ENCODE measurements at regions not wholly inside any gene's neighbourhood (a gene's known extent, or its start where the extent isn't known, plus 50 kb on each side); places are given as distances from the start of the nearest gene placed in this dataset.
A peak's percentile ranks its signal among the peaks of the same experiment; 100 is the strongest.

DNA sequence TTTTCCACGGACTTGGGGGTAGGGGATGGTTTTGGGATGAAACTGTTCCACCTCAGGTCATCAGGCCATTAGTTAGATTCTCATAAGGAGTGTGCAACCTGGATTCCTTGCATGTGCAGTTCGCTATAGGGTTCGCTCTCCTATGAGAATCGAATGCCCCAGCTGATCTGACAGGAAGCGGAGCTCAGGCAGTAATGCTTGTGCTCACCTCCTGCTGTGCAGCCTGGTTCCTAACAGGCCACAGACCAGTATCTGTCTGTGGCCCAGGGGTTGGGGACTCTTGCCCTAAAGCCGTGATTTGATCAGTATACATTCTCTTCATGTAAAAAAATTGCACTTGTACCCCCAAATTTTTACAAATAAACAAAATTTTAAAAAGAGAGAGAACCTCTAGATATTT, 219.4 kb upstream of the CPNE8 start:
- no peak for DNase-seq

DNA sequence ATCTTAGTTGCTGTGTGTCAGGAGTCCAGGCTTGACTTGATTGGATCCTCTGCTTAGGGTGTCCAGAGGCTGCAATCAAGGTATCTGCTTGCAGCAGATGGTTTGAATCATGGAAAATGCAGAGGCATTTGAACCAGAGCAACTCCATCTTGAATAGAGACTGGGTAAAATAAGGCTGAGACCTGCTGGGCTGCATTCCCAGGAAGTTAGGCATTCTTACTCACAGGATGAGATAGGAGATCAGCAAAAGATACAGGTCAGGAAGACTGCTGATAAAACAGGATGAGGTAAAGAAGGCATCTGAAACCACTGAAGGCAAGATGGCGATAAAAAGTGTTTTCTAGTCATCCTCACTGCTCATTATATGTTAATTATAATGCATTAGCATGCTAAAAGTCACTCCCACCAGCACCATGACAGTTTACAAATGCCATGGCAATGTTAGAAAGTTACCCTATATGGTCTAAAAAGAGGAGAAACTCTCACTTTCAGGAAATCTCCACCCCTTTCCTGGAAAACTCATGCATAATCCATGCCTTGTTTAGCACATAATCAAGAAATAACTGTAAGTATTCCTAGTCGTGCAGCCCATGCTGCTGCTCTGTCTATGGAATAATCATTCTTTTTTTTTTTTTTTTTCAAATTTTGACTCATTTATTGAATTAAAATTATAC, 218.3 kb upstream of the CPNE8 start:
- DNase-seq, result no peak

DNA sequence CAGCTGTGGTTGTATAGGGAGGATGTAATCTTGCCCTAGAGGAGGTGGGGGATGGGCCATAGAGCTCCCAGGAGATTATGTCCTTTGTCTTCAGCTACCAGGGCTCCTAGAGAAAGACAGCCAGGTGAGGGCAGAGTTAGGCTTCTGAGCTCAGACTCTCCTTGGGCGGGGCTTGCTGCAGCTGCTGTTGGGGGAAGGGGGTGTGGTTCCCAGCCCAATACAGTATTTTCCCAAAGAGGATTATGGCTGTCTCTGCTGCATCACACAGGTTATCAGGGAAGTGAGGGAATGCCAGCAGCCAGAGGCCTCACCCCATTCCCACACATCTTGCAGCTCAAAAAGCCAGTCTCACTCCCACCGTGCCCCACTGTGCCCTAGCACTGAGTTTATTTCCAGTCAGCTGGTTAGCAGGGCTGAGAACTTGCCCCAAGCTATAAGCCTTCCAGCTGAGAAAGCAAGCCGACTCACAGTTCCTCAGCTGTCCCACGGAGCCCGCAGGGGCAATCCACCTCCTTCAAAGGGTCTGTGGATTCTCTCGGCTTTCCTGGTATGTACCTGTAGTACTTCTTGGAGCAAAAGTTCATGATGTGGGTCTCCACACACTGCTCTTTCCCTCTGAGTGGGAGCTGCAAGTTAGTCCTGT, 217.3 kb upstream of the CPNE8 start:
- no peak for DNase-seq

DNA sequence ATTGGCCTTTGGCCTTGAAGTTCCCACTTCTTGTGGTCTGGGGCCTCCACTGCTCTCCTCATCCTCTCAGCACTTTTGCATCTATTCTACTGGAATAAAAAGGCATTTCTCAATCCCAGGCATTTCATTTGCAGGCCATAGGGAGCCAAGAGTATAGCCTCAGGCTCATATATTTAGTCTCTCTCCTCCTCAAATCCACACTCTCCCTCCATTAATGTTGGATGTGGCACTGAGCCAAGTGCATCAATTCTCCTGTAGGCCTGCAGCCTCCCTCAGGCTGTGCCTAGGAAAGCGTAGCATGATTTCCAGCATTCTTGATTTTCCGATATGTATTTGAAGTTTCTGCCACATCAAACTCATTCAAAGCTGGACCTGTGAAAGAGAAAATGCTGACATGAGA, 211.5 kb upstream of the CPNE8 start:
- DNase-seq, result no peak

DNA sequence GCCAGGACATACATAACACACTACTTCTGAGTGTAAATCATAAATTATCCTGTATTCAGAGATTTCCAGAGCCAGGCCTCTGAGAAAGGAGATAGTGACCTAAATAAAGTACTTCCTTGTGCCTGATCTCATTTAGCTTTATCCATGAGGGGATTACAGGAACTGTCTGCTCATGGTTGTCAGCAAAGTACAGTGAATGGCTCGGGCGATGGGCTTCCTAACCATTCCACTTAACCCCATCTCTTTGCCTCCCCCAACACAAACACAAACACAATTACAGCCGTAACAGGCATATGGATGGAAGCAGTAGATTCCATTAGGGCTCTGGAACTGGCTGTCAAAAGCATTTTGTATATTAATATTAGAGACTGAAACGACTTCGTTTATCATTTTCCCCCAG, 206.7 kb upstream of the CPNE8 start:
- DNase-seq, result no peak

DNA sequence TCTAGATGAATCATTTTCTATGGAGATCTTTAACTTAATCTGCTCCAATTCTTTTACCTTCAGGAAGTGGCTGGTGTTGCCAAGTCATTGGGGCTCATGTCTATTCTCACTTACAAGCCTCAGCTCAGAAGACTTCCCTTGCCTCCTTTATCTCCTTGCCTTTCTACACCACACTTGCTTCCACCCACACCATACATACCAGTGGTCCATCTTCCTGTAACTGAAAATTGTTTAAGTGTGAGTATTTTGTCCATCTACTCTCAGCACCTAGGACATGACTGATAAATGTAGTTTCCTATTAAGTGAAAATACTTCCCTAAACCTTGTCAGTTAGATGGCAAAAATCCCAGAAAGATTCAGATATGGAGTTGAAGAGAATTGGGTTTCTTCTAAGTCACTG, 199.7 kb upstream of the CPNE8 start:
- DNase-seq, result no peak

DNA sequence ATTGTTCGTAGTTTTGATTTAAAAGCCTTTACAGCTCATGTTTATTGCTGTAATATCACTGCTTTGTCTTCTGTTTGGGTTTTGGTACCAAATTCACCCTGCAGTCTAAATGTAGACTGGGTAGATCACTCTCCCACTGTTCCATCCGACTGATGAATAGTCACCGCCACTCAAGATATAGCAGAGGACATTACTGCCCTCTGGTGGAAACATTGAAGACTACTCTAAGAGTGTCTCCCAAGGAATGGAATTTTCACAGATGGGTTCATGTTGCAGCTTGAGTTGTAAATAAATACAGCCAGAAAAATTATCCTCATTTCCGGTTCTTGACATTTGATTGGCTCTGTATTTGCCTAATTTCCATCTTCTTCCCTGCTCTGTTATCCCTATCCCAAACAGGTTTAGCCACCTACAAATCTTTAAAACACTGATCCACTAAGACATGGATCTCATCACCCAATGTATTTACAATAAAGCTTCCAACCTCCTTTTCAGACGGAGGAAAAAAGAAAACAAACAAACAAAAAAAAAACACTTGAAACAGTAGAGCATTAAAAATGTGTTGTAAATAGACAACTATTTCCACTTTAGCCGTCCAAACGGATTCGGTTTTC, 198.3 kb upstream of the CPNE8 start:
- peak; percentile 19 for DNase-seq

DNA sequence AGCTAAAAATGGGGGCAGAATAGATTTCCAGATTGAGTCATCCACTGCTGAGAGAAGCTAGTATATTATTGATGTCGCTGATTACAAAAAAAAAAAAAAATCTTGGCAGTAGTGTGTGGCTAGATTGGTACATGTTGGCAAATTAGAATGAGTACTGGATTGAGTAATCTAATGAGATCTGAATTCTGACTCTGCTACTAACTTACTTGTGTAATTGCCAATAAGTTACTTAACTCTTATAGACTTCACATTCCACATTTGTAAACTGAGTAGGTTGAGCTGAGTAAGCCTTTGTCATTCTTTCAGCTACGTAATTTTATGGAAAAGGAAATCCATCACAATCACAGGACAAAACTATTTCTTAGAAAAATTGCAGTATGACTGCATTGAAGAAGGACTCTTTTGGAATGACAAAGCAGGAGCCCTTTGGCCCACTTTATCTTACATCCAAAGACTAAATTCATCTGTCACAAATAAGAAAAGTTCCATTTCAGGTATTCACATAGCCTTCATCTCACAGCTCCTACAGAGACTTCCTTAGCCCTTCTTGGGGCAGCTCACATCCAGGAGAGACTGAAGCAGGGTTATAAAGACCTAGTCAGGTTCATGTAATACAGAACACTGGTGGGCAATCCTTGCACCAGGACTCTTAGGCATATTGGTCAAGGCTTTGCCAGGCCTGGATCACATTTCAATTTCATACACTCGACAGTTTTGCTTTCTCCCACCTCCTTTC, 197.3 kb upstream of the CPNE8 start:
- DNase-seq, result no peak

DNA sequence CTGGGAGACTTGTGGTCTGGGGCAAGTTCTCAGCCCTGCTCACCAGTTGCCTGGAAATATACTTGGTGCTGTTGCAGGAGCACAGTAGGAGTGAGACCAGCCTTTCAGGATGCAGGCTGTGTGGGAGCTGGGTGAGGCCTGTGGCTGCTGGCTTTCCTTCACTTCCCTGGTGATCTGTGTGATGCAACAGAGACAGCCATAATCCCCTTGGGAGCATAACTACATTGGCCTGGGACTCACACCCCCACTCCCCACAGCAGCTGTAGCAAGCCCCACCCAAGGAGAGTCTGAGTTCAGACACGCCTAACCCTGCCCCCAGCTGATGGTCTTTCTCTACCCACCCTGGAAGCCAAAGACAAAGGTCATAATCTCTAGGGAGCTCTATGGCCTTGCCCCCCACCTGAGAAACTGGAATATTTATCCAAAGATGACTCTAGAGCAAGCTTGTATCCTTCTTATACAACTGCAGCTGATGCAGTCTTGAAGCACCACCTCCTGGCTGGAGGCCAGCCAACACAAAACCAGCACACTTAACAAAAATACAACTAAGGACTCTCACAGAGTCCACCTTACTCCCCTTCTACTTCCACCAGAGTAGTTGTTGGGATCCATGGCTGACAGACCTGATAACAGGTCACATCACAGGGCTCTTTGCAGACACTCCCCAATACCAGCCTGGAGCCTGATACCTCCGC, 190.4 kb upstream of the CPNE8 start:
- no peak for DNase-seq

DNA sequence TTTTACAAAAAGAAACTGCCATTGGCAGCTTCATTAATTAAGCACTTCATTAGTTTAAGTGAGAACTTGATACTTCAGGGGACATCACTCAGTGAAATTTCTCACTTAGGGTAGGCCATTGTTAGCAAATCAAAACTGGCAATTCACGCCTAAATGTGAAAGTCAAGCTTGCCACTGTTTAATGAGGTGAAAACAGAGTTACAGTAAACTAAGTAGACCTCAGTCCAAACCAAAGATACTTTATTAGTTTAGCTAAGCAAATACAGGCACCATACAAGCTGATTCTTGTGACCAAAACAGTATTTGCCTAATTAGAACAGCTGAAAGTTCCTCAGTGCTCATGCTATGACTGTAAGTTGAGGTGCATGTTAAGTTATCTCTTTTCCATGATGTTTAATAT, 176.5 kb upstream of the CPNE8 start:
- DNase-seq, result no peak

DNA sequence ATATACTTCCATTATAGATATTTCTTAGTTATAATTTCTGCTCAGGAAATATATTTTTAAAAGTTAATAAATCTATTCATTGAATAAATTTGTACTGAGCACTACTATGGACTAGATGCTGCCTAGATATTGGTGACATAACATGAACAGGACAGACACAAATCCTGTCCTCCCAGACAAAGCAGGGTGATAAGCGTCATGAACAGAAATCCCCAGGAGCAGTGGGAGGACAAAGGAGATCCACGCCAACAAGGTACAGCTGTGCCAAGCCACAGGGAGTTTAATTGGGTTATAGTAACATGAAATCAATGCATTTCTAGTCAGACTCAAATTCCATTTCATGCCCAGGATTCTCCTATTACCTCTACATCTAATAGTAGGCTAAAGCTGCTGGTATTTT, 171.8 kb upstream of the CPNE8 start:
- DNase-seq, result no peak

DNA sequence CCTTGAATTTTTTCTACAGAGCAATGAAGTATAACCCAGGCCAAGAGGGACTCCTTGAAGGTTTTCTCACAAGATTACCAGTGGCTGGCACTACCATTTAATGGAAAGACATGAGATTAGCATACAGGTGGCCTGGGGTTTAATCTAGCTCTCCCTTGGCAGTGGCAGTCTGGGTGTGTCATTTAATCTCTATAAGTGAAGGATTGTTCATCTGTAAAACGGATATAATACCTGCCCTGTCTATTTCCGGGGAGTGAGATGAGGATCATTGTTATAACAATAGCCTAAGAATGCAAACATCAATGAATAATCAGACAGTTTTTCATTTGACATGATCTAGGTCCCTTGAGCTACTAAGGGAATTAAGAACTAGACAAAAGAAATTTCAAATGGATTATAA, 168.7 kb upstream of the CPNE8 start:
- no peak for DNase-seq

DNA sequence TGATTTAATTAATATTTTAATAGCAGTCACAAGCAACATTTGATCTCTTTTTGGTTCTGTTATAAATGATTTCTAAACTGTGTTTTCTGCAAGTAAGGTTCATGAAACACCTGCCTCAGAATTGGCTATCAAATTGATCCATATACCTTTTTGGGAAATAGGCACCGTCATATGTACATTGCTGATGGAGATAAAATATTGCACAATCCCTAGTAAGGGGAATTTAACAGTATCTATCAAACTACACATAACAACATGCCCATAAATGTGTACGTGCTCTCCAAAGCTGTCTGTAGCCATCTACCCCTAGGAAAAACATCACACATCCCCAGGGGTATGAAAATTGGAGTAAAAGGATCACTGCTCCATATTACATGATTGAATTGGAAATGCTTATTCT, 167.3 kb upstream of the CPNE8 start:
- DNase-seq, result no peak

DNA sequence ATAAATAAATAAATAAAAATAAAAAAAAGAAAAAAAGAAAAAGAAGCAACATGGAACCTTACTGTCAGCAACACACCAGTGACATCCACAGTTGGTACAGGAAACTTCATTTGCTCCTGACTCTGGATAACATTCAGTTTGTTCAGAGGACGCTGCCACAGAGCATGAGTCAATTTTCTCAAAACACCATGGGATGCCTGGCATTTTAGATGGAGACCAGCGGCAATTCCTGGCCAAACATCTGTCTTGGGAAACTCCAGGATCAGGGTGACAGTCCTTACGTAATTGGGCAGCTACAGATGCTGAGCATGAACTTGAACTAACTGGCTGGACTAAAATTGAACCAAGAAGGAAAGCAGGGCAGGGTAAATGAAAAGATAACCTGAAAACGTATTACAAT, 166.2 kb upstream of the CPNE8 start:
- no peak for DNase-seq

DNA sequence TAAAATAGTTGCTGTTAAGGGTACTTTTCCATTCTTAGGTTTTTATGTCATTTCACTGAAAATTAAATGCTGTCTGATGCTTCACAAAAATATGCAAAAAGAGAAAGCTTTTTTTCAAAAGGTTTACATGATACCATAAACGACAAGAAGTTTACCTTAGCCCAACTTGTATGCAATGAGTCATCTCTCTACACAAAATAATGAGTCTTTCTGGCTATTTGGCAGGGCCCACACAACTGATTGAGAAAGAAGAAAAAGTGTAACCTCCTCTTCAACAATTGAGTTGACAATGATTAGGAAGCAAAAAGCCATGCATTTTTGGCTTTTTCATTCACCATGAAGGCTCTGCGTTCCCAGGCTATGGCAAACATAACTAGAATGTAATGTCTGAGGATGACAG, 165.4 kb upstream of the CPNE8 start:
- no peak for DNase-seq

DNA sequence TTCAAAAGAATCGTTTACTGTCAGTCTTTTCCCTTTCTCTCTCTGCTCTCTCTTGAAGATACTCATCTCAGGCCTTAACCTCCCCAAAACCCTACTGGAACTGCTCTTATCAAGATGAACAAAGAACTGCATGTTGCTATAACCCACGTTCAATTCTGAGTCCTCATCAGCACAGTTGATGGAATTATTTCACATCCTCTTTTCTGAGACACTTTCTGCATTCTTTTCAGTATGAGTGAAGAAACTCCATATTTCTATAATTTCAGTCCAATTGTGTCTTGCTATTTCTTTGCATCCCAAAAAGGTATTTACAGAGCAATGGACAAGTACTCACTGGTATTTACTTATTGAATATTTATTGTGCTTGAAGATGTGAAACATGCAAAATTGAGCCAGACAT, 160.1 kb upstream of the CPNE8 start:
- no peak for DNase-seq

DNA sequence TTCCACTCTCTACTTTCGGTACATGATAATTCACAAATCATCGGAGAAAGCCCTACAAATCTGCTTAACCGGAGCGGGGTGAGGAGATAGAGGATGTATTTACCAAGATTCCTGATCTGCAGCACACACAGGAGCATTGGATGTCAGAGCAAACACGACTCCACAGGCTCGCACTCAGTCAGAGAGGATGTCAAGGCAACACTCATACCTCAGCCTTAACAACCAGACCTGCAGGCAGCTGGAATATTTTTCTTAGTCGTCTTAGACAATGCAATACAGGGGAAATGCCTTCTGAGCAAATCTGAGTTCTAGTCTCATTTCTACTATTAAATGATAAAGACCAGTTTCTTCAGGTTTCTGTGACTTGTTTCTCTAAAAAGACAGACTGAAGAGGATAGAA, 159.3 kb upstream of the CPNE8 start:
- DNase-seq, result no peak

DNA sequence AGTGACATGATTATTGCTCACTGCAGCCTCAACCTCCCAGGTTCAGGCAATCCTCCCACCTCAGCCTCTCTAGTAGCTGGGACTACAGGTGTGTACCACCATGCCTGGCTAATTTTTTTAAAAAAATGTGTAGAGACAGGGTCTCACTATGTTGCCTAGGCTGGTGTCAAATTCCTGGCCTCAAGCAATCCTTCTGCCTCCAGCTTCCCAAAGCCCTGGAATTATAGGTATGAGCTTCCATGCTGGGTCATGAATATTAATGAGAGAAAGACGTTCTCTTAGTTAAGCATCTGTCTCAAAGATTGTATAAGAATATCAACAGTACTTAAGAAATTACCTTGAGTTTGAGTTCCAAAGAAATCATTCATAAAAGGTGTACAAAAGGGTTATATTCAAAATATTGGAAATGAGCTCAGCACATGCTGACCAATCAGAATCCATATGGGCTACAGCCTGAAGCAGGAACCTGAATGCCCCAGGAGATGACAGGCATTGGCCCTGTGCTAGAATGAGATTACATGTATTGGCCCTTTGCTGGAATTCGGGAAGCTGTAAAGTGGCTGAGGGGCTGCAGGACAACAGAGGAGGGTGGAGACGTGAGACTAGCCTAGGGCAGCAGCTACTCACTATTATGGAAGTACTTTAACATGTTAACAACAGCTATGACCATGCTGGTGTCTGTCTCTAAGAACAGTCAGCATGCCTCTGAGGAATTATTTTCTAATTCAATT, 157.0 kb upstream of the CPNE8 start:
- DNase-seq, result no peak

DNA sequence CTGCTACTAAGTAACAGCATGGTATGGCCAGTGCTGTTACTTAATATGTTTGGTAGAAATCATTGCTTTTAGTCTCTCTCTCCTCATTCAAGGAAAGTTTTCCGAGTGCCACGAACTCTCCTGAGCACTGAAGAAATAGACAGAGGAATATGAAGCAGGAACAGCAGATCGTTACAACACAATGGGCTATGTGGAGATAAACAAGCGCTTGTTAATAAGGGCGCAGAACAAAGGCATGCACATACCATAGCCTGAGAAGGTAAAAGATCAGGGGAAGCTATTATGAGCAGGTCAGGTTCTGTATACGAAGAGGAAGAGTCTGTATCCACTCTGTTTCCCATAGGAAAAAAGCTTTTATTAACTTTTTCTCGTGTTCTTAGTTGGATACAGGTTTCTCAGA, 156.2 kb upstream of the CPNE8 start:
- no peak for DNase-seq

DNA sequence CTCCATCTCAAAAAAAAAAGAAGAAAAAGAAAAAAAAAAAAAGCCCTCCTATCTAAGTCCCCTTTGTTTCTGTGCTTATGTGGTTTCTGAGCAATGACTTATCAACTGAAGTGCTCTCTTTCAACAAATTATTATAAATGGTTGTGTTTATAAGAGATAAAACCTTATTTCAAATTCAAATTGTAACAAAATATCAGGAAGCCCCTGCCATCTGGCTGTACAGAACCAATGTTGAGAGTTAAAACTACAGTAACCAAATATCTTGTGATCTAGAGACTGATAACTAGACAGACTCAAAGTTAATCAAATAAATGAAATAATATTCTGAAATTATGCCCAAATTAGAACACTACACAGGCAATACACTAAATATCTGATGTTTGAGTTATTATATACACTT, 143.0 kb upstream of the CPNE8 start:
- DNase-seq, result no peak

DNA sequence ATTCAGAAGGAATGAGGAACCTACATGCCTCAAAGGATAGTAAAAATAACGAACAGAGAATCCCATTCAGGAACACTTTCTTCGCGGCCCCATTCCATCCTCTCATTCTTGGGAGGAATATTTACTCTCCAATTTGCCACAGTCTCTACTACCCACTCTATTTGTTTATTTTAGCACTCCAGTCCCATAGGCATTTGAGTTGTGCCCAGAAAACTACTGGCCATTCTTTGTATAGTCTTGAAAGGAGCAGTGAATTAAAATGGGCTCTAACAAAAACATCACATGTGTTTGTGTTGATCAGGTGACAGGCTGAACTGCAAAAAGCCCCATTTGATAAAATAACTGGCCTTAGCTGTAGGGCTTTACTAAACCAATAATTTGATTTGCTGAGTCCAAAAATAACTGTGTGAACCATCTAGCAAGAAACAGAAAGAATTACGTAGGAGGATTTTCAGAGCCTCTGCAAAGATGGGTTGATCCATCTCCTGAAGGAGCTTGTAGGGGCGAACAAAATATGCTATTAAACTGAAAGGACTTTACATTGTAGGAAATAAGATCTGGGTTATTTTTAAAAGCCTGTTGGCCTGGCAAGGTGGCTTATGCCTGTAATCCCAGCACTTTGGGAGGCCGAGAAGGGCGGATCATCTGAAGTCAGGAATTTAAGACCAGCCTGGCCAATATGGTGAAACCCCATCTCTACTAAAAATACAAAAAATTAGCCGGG, 142.3 kb upstream of the CPNE8 start:
- DNase-seq, result no peak

DNA sequence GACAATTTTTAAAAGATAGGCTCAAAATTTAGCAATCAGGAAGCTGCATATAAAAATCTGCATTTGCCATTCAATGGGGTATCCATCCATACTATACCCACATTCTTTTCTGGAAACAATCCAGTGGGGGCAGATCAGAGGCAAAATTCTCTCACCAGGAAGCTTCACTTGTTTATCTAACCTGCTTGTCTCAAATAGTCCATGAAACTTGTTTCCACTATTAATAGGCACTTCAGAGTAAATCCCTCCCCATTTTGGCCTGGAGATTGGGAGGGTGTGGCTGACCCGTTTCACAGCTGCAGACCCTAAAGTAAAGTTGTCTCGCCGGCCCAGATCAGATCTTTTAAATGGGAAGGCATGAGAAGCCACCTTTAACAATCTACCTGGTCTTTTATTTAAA, 139.4 kb upstream of the CPNE8 start:
- DNase-seq, result no peak

Measured in right kidney (tissue), 1 donor.